Lower lobe of right lung (tissue), 2 donors: ENCODE measurements at regions not wholly inside any gene's neighbourhood (a gene's known extent, or its start where the extent isn't known, plus 50 kb on each side); places are given as distances from the start of the nearest gene placed in this dataset.

ENCODE experiments used
- ATAC-seq, 2 donors: fragments of 200-7000 bp; cut with Tn5 transposase; one replicate each; pipeline ENCODE4 v1.9.1; 2020 to 2022; ENCODE audit warnings: mild to moderate bottlenecking in 2 of 2, moderate library complexity in 2 of 2
- DNase-seq: peaks from one replicate; pipeline ENCODE4 v3.0.0-alpha.2; 2020
- H3K27ac ChIP-seq: fragments of 200-600 bp; one replicate; pipeline ENCODE4 v1.8.0; 2022
- H3K27me3 ChIP-seq: fragments of 200-600 bp; one replicate; pipeline ENCODE4 v1.8.0; 2022; ENCODE audit warnings: low read depth
- H3K36me3 ChIP-seq: fragments of 200-600 bp; one replicate; pipeline ENCODE4 v1.8.0; 2022; ENCODE audit warnings: mild to moderate bottlenecking
- H3K4me1 ChIP-seq: fragments of 200-600 bp; one replicate; pipeline ENCODE4 v1.8.0; 2022
- H3K4me3 ChIP-seq: fragments of 200-600 bp; one replicate; pipeline ENCODE4 v1.8.0; 2022; ENCODE audit warnings: mild to moderate bottlenecking
- H3K9me3 ChIP-seq: fragments of 200-600 bp; one replicate; pipeline ENCODE4 v1.8.0; 2022
- intact Hi-C: fragments of 100-400 bp; cut with DNase I; formaldehyde crosslinking; loops from one replicate; pipeline ENCODE4 v1.11.0; 2022
- TF ChIP-seq, protein P1 (sequence below): fragments of 200-600 bp; IDR thresholded peaks from one replicate; pipeline ENCODE4 v1.8.0; 2022; ENCODE audit warnings: antibody characterized with exemption, mild to moderate bottlenecking
- donor health status: DM: no; HTN: yes; CAD: no; lungs with severe emphysema.

DNA sequence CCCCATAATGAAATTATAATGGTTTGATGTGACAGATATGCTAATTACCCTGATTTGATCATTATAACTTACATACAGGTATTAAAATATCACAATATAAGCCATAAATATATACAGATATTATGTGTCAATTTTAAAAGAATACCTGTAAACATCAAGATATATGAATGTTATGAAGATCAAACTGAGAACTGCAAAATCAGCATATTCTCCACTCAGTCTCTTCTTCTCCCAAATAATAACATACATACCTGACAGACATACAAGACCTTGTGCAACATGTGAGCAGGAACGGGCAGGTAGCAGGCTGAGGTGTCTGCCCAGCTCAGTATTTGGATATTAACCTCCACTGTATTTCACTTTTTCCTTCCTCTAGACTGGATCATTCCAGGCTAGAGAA is 547.2 kb downstream of the UQCRFS1 start:
- DNase-seq (no peak), ATAC-seq (no peak)
- no peaks in the 10 kb centered on the region for H3K4me1 ChIP-seq
- H3K9me3 ChIP-seq = peaks cover 7% of the 10 kb centered on the region
- intact Hi-C loops = no loop called here
- no peaks in the 10 kb centered on the region for H3K36me3 ChIP-seq
- no peak overlapping the region for H3K27ac ChIP-seq
- H3K27me3 ChIP-seq = no peaks in the 10 kb centered on the region
- TF ChIP-seq, protein P1, sequence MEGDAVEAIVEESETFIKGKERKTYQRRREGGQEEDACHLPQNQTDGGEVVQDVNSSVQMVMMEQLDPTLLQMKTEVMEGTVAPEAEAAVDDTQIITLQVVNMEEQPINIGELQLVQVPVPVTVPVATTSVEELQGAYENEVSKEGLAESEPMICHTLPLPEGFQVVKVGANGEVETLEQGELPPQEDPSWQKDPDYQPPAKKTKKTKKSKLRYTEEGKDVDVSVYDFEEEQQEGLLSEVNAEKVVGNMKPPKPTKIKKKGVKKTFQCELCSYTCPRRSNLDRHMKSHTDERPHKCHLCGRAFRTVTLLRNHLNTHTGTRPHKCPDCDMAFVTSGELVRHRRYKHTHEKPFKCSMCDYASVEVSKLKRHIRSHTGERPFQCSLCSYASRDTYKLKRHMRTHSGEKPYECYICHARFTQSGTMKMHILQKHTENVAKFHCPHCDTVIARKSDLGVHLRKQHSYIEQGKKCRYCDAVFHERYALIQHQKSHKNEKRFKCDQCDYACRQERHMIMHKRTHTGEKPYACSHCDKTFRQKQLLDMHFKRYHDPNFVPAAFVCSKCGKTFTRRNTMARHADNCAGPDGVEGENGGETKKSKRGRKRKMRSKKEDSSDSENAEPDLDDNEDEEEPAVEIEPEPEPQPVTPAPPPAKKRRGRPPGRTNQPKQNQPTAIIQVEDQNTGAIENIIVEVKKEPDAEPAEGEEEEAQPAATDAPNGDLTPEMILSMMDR = no peak
- no peak overlapping the region for H3K4me3 ChIP-seq

DNA sequence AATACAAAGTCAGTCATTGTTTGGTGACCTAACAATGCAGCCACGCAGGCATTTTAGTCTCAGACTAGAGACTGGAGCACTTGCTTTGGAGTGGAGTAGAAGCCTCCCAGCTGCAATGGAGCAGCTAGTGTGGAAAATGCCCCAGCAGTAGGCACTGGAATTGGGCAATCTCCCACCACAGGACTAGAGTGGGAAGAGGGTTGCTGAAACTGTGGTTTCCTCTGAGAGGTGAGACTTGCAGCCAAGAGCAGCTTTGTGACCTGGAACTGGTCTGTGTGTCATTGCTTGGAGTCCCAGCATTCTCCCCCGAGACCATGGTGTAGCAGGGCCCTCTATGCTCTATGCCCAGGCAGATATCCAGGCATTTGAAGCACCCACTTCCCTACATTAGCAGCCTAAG is 556.3 kb downstream of the UQCRFS1 start:
- H3K4me1 ChIP-seq = no peaks in the 10 kb centered on the region
- H3K9me3 ChIP-seq = peaks cover 5% of the 10 kb centered on the region
- H3K4me3 ChIP-seq = no peak overlapping the region
- DNase-seq = no peak
- TF ChIP-seq, protein P1 = no peak
- intact Hi-C loops = no loop called here
- no peak overlapping the region for H3K27ac ChIP-seq
- H3K36me3 ChIP-seq = no peaks in the 10 kb centered on the region
- no peaks in the 10 kb centered on the region for H3K27me3 ChIP-seq
- no peak for ATAC-seq

DNA sequence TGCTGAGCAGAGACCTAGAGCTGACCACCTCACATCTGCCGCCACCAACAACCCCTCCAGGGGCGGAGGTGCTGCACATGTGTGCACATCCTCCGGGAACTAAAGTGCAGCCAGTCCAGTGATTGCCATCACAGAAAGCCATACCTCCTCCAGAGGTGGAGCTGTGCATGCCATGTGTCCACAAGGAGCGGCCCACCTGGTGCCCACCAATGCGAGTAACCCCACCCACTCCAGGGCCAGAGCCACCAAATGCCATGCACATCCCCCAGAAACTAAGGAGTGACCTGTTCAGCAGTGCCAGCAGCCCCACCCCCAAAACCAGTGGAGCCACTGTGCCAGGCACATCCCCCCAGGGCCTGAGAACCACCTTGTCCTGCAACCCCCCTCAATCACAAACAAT is 557.9 kb downstream of the UQCRFS1 start:
- H3K4me1 ChIP-seq = no peaks in the 10 kb centered on the region
- ATAC-seq (no peak), DNase-seq (no peak)
- no peaks in the 10 kb centered on the region for H3K36me3 ChIP-seq
- no peak overlapping the region for H3K27ac ChIP-seq
- no peaks in the 10 kb centered on the region for H3K27me3 ChIP-seq
- TF ChIP-seq, protein P1 = no peak
- peaks cover 5% of the 10 kb centered on the region for H3K9me3 ChIP-seq
- intact Hi-C loops = no loop called here
- no peak overlapping the region for H3K4me3 ChIP-seq

DNA sequence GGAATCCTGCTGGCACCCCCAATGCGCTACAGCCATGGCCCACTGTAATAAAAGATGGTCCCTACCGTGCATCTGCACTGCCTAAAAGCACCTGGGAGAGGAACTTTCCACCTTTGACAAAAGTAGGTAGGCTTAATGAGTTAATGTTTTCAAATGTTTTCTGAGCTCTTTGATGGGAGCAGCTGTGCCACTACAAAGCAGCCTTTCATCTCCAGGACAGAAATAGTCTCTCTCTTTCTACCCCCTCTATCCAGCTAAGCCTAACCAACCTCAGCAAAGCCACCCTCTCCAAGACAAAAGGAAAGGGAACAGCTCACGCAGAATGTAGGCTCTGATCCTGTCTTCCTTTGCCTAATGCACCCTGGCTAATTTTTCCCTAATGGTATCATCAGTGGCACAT is 560.2 kb downstream of the UQCRFS1 start:
- ATAC-seq (no peak), DNase-seq (no peak)
- intact Hi-C loops = no loop called here
- TF ChIP-seq, protein P1 = no peak
- Histone ChIP-seq H3K27ac (no peak overlapping the region), H3K4me3 (no peak overlapping the region), H3K36me3 (no peaks in the 10 kb centered on the region), H3K4me1 (no peaks in the 10 kb centered on the region), H3K27me3 (no peaks in the 10 kb centered on the region), H3K9me3 (no peaks in the 10 kb centered on the region)

DNA sequence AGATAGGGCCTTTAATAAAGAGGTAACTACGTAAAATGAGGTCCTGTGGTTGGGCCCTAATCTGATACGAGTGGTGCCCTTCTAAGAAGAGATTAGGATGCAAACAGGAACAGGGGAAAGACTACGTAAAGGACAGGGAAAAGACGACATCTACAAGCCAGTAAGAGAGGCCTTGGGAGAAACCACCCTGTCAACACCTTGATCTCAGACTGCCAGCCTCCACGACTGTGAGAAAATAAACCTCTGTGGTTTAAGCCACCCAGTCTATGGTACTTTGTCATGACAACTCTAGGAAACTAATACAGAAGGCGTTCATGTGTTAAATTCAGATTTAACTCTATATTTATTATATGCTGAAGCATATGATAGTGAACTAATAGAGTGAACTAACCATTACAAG is 566.3 kb downstream of the UQCRFS1 start:
- TF ChIP-seq, protein P1 = no peak
- no peak for ATAC-seq
- DNase-seq = no peak
- intact Hi-C loops = no loop called here
- no peak overlapping the region for H3K27ac ChIP-seq
- H3K36me3 ChIP-seq = no peaks in the 10 kb centered on the region
- no peaks in the 10 kb centered on the region for H3K4me1 ChIP-seq
- no peaks in the 10 kb centered on the region for H3K27me3 ChIP-seq
- H3K9me3 ChIP-seq = no peaks in the 10 kb centered on the region
- no peak overlapping the region for H3K4me3 ChIP-seq
